Brain microvascular endothelial cell (primary cell): ENCODE measurements at regions not wholly inside any gene's neighbourhood (a gene's known extent, or its start where the extent isn't known, plus 50 kb on each side); places are given as distances from the start of the nearest gene placed in this dataset.

Source experiments
- DNase-seq: peaks from one replicate; pipeline ENCODE4 v3.0.0-alpha.2; 2020
- H3K27ac ChIP-seq: fragments of 250-450 bp; sonication (Bioruptor Pico); 2 replicates; pipeline ENCODE4 v1.5.1; 2020; ENCODE audit warnings: mild to moderate bottlenecking, moderate library complexity
- H3K27me3 ChIP-seq: fragments of 250-450 bp; sonication (Bioruptor Pico); replicated peaks from 2 replicates; pipeline ENCODE4 v1.5.1; 2020; ENCODE audit warnings: mild to moderate bottlenecking
- H3K36me3 ChIP-seq: fragments of 250-450 bp; sonication (Bioruptor Pico); replicated peaks from 2 replicates; pipeline ENCODE4 v1.5.1; 2020; ENCODE audit warnings: mild to moderate bottlenecking
- H3K4me3 ChIP-seq: 2 replicates; pipeline ENCODE4 v1.5.1; 2011; ENCODE audit warnings: low read depth, mild to moderate bottlenecking, control low read depth, low read length, moderate library complexity
- CTCF ChIP-seq: IDR thresholded peaks from 2 replicates; pipeline ENCODE4 v1.5.1; 2011; ENCODE audit warnings: low read depth, mild to moderate bottlenecking, moderate library complexity, low read length, control low read depth, inconsistent platforms; ENCODE audit errors: missing control alignments
- in situ Hi-C: cut with HindIII; loops from 2 replicates; pipeline ENCODE4 v1.10.0; 2017; ENCODE audit warnings: low sequenced_read_pairs, low pct_ligation_motif_present

GRCh38 chr2:60268032-60268431 is 285.4 kb downstream of the BCL11A start:
- DNase-seq = no peak
- Histone ChIP-seq H3K4me3 (no peak overlapping the region), H3K36me3 (no peaks in the 10 kb centered on the region), H3K27ac (no peak overlapping the region), H3K27me3 (no peaks in the 10 kb centered on the region)
- TF ChIP-seq CTCF = no peak
- in situ Hi-C loops = no loop called here

- TF ChIP-seq CTCF = no peak
- Histone ChIP-seq H3K4me3 (no peak overlapping the region), H3K27ac (no peak overlapping the region), H3K27me3 (no peaks in the 10 kb centered on the region), H3K36me3 (no peaks in the 10 kb centered on the region)
- in situ Hi-C loops = no loop called here
- DNase-seq = no peak
Observed at GRCh38 chr2:60267122-60267521, 286.3 kb downstream of the BCL11A start.

- Histone ChIP-seq H3K27ac (no peak overlapping the region), H3K36me3 (no peaks in the 10 kb centered on the region), H3K4me3 (no peak overlapping the region), H3K27me3 (no peaks in the 10 kb centered on the region)
- no peak for DNase-seq
- no peak for TF ChIP-seq CTCF
- in situ Hi-C loops = no loop called here
Observed at GRCh38 chr2:60262178-60262577, 291.3 kb downstream of the BCL11A start.

- Histone ChIP-seq H3K27ac (no peak overlapping the region), H3K4me3 (no peak overlapping the region), H3K27me3 (no peaks in the 10 kb centered on the region), H3K36me3 (no peaks in the 10 kb centered on the region)
- DNase-seq = peak; percentile 3
- in situ Hi-C loops = no loop called here
- no peak for TF ChIP-seq CTCF
Observed at GRCh38 chr2:60260639-60261296, 292.7 kb downstream of the BCL11A start.

GRCh38 chr2:60259781-60260180 is 293.7 kb downstream of the BCL11A start:
- no peak for TF ChIP-seq CTCF
- no peaks in the 10 kb centered on the region for H3K27me3 ChIP-seq
- in situ Hi-C loops = no loop called here

GRCh38 chr2:60252581-60253150 is 300.8 kb downstream of the BCL11A start:
- H3K36me3 ChIP-seq = no peaks in the 10 kb centered on the region
- DNase-seq = no peak
- H3K4me3 ChIP-seq = no peak overlapping the region
- in situ Hi-C loops = no loop called here
- H3K27ac ChIP-seq = no peak overlapping the region
- H3K27me3 ChIP-seq = no peaks in the 10 kb centered on the region
- no peak for TF ChIP-seq CTCF

More at GRCh38 chr2:60259781-60260180, 293.7 kb downstream of the BCL11A start:
- no peak for DNase-seq
- no peak overlapping the region for H3K27ac ChIP-seq
- no peaks in the 10 kb centered on the region for H3K36me3 ChIP-seq
- no peak overlapping the region for H3K4me3 ChIP-seq
